B cell (primary cell): ENCODE measurements at regions not wholly inside any gene's neighbourhood (a gene's known extent, or its start where the extent isn't known, plus 50 kb on each side); places are given as distances from the start of the nearest gene placed in this dataset.

Experiments used
- ATAC-seq: fragments of 200-7000 bp; cut with Tn5 transposase; one replicate; pipeline ENCODE4 v1.10.0; 2021; ENCODE audit warnings: low read depth, mild to moderate bottlenecking, moderate number of reproducible peaks, moderate library complexity
- CTCF ChIA-PET: fragments of 350-600 bp; sonication (Branson Sonifier 250); formaldehyde crosslinking; loops from one replicate; lab custom pipeline; 2021; ENCODE audit warnings: antibody characterized with exemption, inconsistent platforms; lab: Charles Lee
- POLR2A ChIA-PET: fragments of 350-600 bp; sonication (Branson Sonifier 250); formaldehyde crosslinking; loops from one replicate; lab custom pipeline; 2021; ENCODE audit warnings: antibody characterized with exemption; lab: Charles Lee
- DNase-seq: peaks from one replicate; pipeline ENCODE4 v3.0.0; 2013
- H2AFZ ChIP-seq: 2 replicates; pipeline ENCODE4 v1.6.1; 2012; ENCODE audit warnings: mild to moderate bottlenecking, low read depth, low read length; ENCODE audit not compliant: insufficient read depth, poor library complexity, severe bottlenecking
- H3K27ac ChIP-seq, 2 donors: 1 replicate in 1 of 2; 2 replicates in 1 of 2; pipeline ENCODE4 v1.5.1; 2012 to 2013; ENCODE audit warnings: low read length in 2 of 2, mild to moderate bottlenecking in 2 of 2, moderate library complexity in 1 of 2
- H3K27me3 ChIP-seq, 4 experiments: fragments of 200-600 bp in 1 of 4; sonication (generic) in 1 of 4; replicated peaks in 1 of 4; 1 replicate in 2 of 4; 2 replicates in 2 of 4; pipeline versions ENCODE4 v1.6.1 to v1.7.0; 2013 to 2016; ENCODE audit warnings: low read length in 3 of 4, mild to moderate bottlenecking in 2 of 4, mixed read lengths in 1 of 4, moderate library complexity in 1 of 4; ENCODE audit not compliant: insufficient read depth in 4 of 4, control insufficient read depth in 3 of 4; ENCODE audit errors: control extremely low read depth in 1 of 4
- H3K36me3 ChIP-seq, 2 experiments: replicated peaks in 1 of 2; 1 replicate in 1 of 2; 2 replicates in 1 of 2; pipeline versions ENCODE4 v1.6.1 to v1.7.1; 2013; ENCODE audit warnings: low read length in 1 of 2; ENCODE audit not compliant: insufficient read depth in 2 of 2, control insufficient read depth in 1 of 2; ENCODE audit errors: control extremely low read depth in 1 of 2, extremely low read depth in 1 of 2
- H3K4me1 ChIP-seq, 2 donors: fragments of 200-600 bp in 1 of 2; sonication (generic) in 1 of 2; 1 replicate in 1 of 2; 2 replicates in 1 of 2; pipeline versions ENCODE4 v1.5.1 to v1.6.1; 2013 to 2017; ENCODE audit warnings: low read length in 2 of 2; ENCODE audit not compliant: control insufficient read depth in 2 of 2, insufficient read depth in 2 of 2
- H3K4me2 ChIP-seq: replicated peaks from 2 replicates; pipeline ENCODE3; 2012; ENCODE audit warnings: mild to moderate bottlenecking, low read depth, low read length; ENCODE audit not compliant: poor library complexity, severe bottlenecking
- H3K4me3 ChIP-seq, 5 experiments: fragments of 200-600 bp in 1 of 5; sonication (generic) in 1 of 5; 1 replicate in 3 of 5; 2 replicates in 2 of 5; pipeline versions ENCODE4 v1.5.1 to v1.7.0; 2011 to 2016; ENCODE audit warnings: low read length in 4 of 5, mild to moderate bottlenecking in 4 of 5, low read depth in 2 of 5, control low read depth in 1 of 5, moderate library complexity in 1 of 5; ENCODE audit not compliant: insufficient read depth in 1 of 5; ENCODE audit errors: control extremely low read depth in 1 of 5, extremely low read depth in 1 of 5
- H3K79me2 ChIP-seq: fragments of 200-600 bp; sonication (generic); one replicate; pipeline ENCODE4 v1.6.0; 2016; ENCODE audit warnings: low read length; ENCODE audit not compliant: control insufficient read depth, insufficient read depth
- H3K9ac ChIP-seq: fragments of 200-600 bp; sonication (generic); 2 replicates; pipeline ENCODE4 v1.6.1; 2017; ENCODE audit warnings: mild to moderate bottlenecking, low read length, moderate library complexity
- H3K9me3 ChIP-seq, 3 donors: one replicate each; pipeline versions ENCODE4 v1.6.1 to v1.7.1; 2013; ENCODE audit warnings: low read length in 2 of 3; ENCODE audit not compliant: control insufficient read depth in 2 of 3, insufficient read depth in 1 of 3; ENCODE audit errors: control extremely low read depth in 1 of 3
- H4K20me1 ChIP-seq: 2 replicates; pipeline ENCODE4 v1.6.0; 2012; ENCODE audit warnings: mild to moderate bottlenecking, low read length; ENCODE audit not compliant: insufficient read depth, control insufficient read depth, poor library complexity, severe bottlenecking
- H3K27ac Mint-ChIP-seq: one replicate; pipeline ENCODE4 v1.8.0; 2021; ENCODE audit warnings: mixed read lengths
- H3K27me3 Mint-ChIP-seq: one replicate; pipeline ENCODE4 v1.8.0; 2021; ENCODE audit warnings: mixed read lengths
- H3K4me1 Mint-ChIP-seq: one replicate; pipeline ENCODE4 v1.8.0; 2021; ENCODE audit warnings: mixed read lengths
- H3K4me3 Mint-ChIP-seq: one replicate; pipeline ENCODE4 v1.8.0; 2021; ENCODE audit warnings: mixed read lengths
- H3K9me3 Mint-ChIP-seq: one replicate; pipeline ENCODE4 v1.8.0; 2022; ENCODE audit warnings: mixed read lengths; ENCODE audit not compliant: insufficient read depth
- EZH2 ChIP-seq: IDR thresholded peaks from 2 replicates; pipeline ENCODE4 v1.6.1; 2012; ENCODE audit warnings: borderline replicate concordance, low read depth, mild to moderate bottlenecking, moderate library complexity, low read length; ENCODE audit not compliant: insufficient read depth, poor library complexity, severe bottlenecking
- WGBS: methylation state at CpG from one replicate; pipeline ENCODE4 v1.1.5; 2013; ENCODE audit warnings: missing lambda C conversion rate; ENCODE audit not compliant: insufficient coverage; 5-methylcytosine and 5-hydroxymethylcytosine counted together
- intact Hi-C: fragments of 100-400 bp; cut with micrococcal nuclease; formaldehyde crosslinking; loops from one replicate; pipeline ENCODE4 v1.10.0; 2022
- TF ChIP-seq, protein P1 (sequence below): fragments of 200-600 bp; IDR thresholded peaks from one replicate; pipeline ENCODE4 v1.8.0; 2022; ENCODE audit warnings: antibody characterized with exemption, mild to moderate bottlenecking

DNA sequence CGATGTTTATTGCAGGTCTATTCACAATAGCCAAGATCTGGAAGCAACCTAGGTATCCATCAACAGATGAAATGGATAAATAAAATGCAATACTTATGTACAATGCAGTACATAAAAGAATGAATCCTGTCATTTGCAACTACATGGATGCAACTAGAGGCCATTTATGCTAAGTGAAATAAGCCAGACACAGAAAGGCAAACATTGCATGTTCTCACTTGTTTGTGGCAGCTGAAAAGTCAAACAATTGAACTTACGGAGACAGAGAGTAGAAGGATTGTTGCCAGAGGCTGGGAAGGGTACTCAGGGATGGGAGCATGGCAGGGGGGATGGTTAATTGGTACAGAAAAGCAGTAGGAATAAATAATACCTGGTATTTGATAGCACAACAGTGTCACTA, 563.9 kb downstream of the TMX3 start:
- Mint-ChIP-seq H3K27me3 (no peaks in the 10 kb centered on the region), H3K4me1 (no peaks in the 10 kb centered on the region), H3K4me3 (no peak overlapping the region), H3K9me3 (peaks cover 2% of the 10 kb centered on the region), H3K27ac (no peak overlapping the region)
- DNase-seq, result no peak
- WGBS, result 90% methylated on average over 1 of the region's 2 CpGs
- Histone ChIP-seq H3K4me3 (no peak overlapping the region), H3K36me3 (no peaks in the 10 kb centered on the region), H3K79me2 (no peaks in the 10 kb centered on the region), H3K4me2 (no peak overlapping the region), H3K9me3 (peaks cover 0 to 3% (median 0%) of the 10 kb centered on the region in 3 donors), H3K4me1 (no peaks in the 10 kb centered on the region), H2AFZ (no peak overlapping the region), H3K27ac (no peak overlapping the region), H4K20me1 (no peaks in the 10 kb centered on the region), H3K27me3 (no peaks in the 10 kb centered on the region), H3K9ac (no peak overlapping the region)
- POLR2A ChIA-PET, result no interaction called here
- TF ChIP-seq, protein P1, sequence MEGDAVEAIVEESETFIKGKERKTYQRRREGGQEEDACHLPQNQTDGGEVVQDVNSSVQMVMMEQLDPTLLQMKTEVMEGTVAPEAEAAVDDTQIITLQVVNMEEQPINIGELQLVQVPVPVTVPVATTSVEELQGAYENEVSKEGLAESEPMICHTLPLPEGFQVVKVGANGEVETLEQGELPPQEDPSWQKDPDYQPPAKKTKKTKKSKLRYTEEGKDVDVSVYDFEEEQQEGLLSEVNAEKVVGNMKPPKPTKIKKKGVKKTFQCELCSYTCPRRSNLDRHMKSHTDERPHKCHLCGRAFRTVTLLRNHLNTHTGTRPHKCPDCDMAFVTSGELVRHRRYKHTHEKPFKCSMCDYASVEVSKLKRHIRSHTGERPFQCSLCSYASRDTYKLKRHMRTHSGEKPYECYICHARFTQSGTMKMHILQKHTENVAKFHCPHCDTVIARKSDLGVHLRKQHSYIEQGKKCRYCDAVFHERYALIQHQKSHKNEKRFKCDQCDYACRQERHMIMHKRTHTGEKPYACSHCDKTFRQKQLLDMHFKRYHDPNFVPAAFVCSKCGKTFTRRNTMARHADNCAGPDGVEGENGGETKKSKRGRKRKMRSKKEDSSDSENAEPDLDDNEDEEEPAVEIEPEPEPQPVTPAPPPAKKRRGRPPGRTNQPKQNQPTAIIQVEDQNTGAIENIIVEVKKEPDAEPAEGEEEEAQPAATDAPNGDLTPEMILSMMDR, result no peak
- no peak for TF ChIP-seq EZH2
- no peak for ATAC-seq
- intact Hi-C loops, result no loop called here
- CTCF ChIA-PET, result no interaction called here

DNA sequence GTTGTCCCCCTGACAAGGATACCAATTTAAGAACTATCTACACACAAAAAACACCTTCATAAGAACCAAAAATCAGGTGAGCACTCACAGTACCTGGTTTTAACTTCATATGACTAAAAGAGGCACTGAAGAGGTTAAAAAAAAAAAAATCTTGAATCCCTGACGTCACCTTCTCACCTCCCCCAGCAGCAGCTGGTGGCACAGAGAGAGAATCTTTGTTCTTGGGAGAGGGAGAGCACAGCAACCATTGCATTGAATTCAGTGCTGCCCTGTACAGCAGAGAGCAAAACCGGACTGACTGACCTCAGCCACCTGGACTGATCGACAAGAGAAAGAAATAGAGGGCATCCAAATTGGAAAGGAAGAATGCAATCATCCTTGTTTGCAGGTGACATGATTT, 566.0 kb downstream of the TMX3 start:
- Mint-ChIP-seq H3K27ac (no peak overlapping the region), H3K4me1 (no peaks in the 10 kb centered on the region), H3K27me3 (no peaks in the 10 kb centered on the region), H3K4me3 (no peak overlapping the region), H3K9me3 (peaks cover 2% of the 10 kb centered on the region)
- ChIA-PET CTCF (no interaction called here), POLR2A (no interaction called here)
- H3K9me3 ChIP-seq, result peaks cover 0 to 3% (median 0%) of the 10 kb centered on the region in 3 donors
- H3K4me1 ChIP-seq, result no peaks in the 10 kb centered on the region
- no peaks in the 10 kb centered on the region for H3K36me3 ChIP-seq
- ATAC-seq (no peak), DNase-seq (no peak)
- H3K4me2 ChIP-seq, result no peak overlapping the region
- no peaks in the 10 kb centered on the region for H3K79me2 ChIP-seq
- intact Hi-C loops, result no loop called here
- no peak overlapping the region for H2AFZ ChIP-seq
- H3K9ac ChIP-seq, result no peak overlapping the region
- no CpG with 5 or more reads among the region's 3 CpGs for WGBS
- TF ChIP-seq, protein P1, result no peak
- TF ChIP-seq EZH2, result no peak
- H3K27me3 ChIP-seq, result no peaks in the 10 kb centered on the region
- H3K27ac ChIP-seq, result no peak overlapping the region
- no peak overlapping the region for H3K4me3 ChIP-seq
- no peaks in the 10 kb centered on the region for H4K20me1 ChIP-seq
